ENCODE measurements at regions not wholly inside any gene's neighbourhood (a gene's known extent, or its start where the extent isn't known, plus 50 kb on each side); places are given as distances from the start of the nearest gene placed in this dataset.

- TF ChIP-seq GLI4 (tag by site-specific recombination; IDR thresholded peaks at IDR 0.05) (no peak), CTCF (tag by site-specific recombination; IDR thresholded peaks at IDR 0.05) (no peak), PATZ1 (tag by site-specific recombination; IDR thresholded peaks at IDR 0.05) (no peak), SCRT2 (tag by site-specific recombination; IDR thresholded peaks at IDR 0.05) (no peak), ZNF362 (tag by site-specific recombination; IDR thresholded peaks at IDR 0.05) (no peak), ZFP37 (tag by site-specific recombination; IDR thresholded peaks at IDR 0.05) (no peak)
These were observed 497.5 kb downstream of the RWDD3 start for GRCh38 chr1:95731466-95731865.

Measured in HEK293 (cell line).